H1 (cell line): ENCODE measurements at regions not wholly inside any gene's neighbourhood (a gene's known extent, or its start where the extent isn't known, plus 50 kb on each side); places are given as distances from the start of the nearest gene placed in this dataset.

Source experiments
- CTCF ChIA-PET: fragments of 300-600 bp; sonication (Branson Sonifier 250); formaldehyde crosslinking; loops from one replicate; lab custom pipeline; 2021; ENCODE audit not compliant: partially characterized antibody; lab: Charles Lee
- POLR2A ChIA-PET: fragments of 300-600 bp; sonication (Branson Sonifier 250); formaldehyde crosslinking; loops from one replicate; lab custom pipeline; 2021; ENCODE audit warnings: inconsistent platforms; ENCODE audit not compliant: partially characterized antibody; lab: Charles Lee
- DNase-seq, 2 experiments: peaks; one replicate each; pipeline versions ENCODE4 v3.0.0 to v3.0.0-alpha.2; 2010 to 2022; ENCODE audit warnings: low spot score in 2 of 2, low read depth in 1 of 2, mixed read lengths in 1 of 2
- FAIRE-seq: peaks from 2 replicates; lab custom pipeline; 2011; peaks lifted over from hg19 to GRCh38; lab: Jason Lieb, UNC
- H2AFZ ChIP-seq: 2 replicates; pipeline ENCODE4 v1.8.1; 2012; ENCODE audit warnings: low read length, inconsistent platforms
- H2AK5ac ChIP-seq: 2 replicates; pipeline ENCODE4 v1.6.1; 2013; ENCODE audit warnings: low read depth, low read length
- H2BK120ac ChIP-seq: replicated peaks from 2 replicates; pipeline ENCODE3; 2013; ENCODE audit warnings: low read depth, low read length, inconsistent platforms
- H2BK12ac ChIP-seq: 2 replicates; pipeline ENCODE4 v1.6.1; 2013; ENCODE audit warnings: low read depth, low read length
- H2BK15ac ChIP-seq: 2 replicates; pipeline ENCODE4 v1.6.1; 2013; ENCODE audit warnings: low read length
- H2BK20ac ChIP-seq: 2 replicates; pipeline ENCODE4 v1.6.1; 2013; ENCODE audit warnings: low read length
- H2BK5ac ChIP-seq: 2 replicates; pipeline ENCODE4 v1.6.1; 2013; ENCODE audit warnings: low read depth, low read length
- H3K14ac ChIP-seq: 2 replicates; pipeline ENCODE4 v1.6.1; 2013; ENCODE audit warnings: inconsistent platforms; ENCODE audit not compliant: insufficient read length
- H3K18ac ChIP-seq: 2 replicates; pipeline ENCODE4 v1.6.1; 2013; ENCODE audit warnings: low read length; ENCODE audit errors: extremely low read depth
- H3K23ac ChIP-seq: 2 replicates; pipeline ENCODE4 v1.6.1; 2013; ENCODE audit warnings: inconsistent platforms; ENCODE audit not compliant: insufficient read length
- H3K23me2 ChIP-seq: 2 replicates; pipeline ENCODE4 v1.6.1; 2013; ENCODE audit warnings: low read depth, low read length
- H3K27ac ChIP-seq: 2 replicates; pipeline ENCODE4 v1.6.1; 2011; ENCODE audit warnings: low read depth, low read length, inconsistent platforms
- H3K27me3 ChIP-seq, 4 experiments: replicated peaks in 1 of 4; 1 replicate in 1 of 4; 2 replicates in 3 of 4; pipeline versions ENCODE4 v1.6.1 to v1.8.1; 2011 to 2013; ENCODE audit warnings: low read length in 3 of 4, mild to moderate bottlenecking in 3 of 4, inconsistent platforms in 2 of 4, mixed read lengths in 2 of 4, moderate library complexity in 1 of 4; ENCODE audit not compliant: control insufficient read depth in 3 of 4, insufficient read depth in 3 of 4; ENCODE audit errors: extremely low read depth in 1 of 4
- H3K36me3 ChIP-seq, 4 experiments: 2 replicates each; pipeline versions ENCODE4 v1.6.1 to v1.8.1; 2011 to 2013; ENCODE audit warnings: mild to moderate bottlenecking in 4 of 4, low read length in 3 of 4, moderate library complexity in 2 of 4, control low read depth in 1 of 4, inconsistent platforms in 1 of 4; ENCODE audit not compliant: insufficient read depth in 4 of 4, control insufficient read depth in 2 of 4
- H3K4ac ChIP-seq: replicated peaks from 2 replicates; pipeline ENCODE3; 2013; ENCODE audit warnings: low read length, low read depth, mixed read lengths, inconsistent platforms; ENCODE audit not compliant: insufficient read length
- H3K4me1 ChIP-seq, 4 experiments: replicated peaks in 1 of 4; 1 replicate in 1 of 4; 2 replicates in 3 of 4; pipeline versions ENCODE4 v1.6.1 to v1.8.1; 2011 to 2013; ENCODE audit warnings: low read length in 3 of 4, inconsistent platforms in 2 of 4, mixed read lengths in 1 of 4; ENCODE audit not compliant: insufficient read depth in 4 of 4, control insufficient read depth in 3 of 4
- H3K4me2 ChIP-seq, 2 experiments: 2 replicates each; pipeline versions ENCODE4 v1.6.1 to v1.8.1; 2011 to 2013; ENCODE audit warnings: low read depth in 2 of 2, low read length in 2 of 2, control low read depth in 1 of 2, inconsistent platforms in 1 of 2, mild to moderate bottlenecking in 1 of 2; ENCODE audit not compliant: insufficient read depth in 1 of 2
- H3K4me3 ChIP-seq, 4 experiments: fragments of 200-600, 300-600 bp in 1 of 4; sonication (generic), shearing (Covaris generic), sonication (Bioruptor Twin) in 1 of 4; 2 replicates each; pipeline versions ENCODE4 v1.5.1 to v1.8.1; 2011 to 2016; ENCODE audit warnings: low read length in 4 of 4, low read depth in 3 of 4, control low read depth in 2 of 4, inconsistent platforms in 2 of 4, mild to moderate bottlenecking in 2 of 4, mixed read lengths in 1 of 4, moderate library complexity in 1 of 4; ENCODE audit not compliant: insufficient read depth in 2 of 4; ENCODE audit errors: extremely low read depth in 1 of 4
- H3K56ac ChIP-seq: replicated peaks from 2 replicates; pipeline ENCODE3; 2013; ENCODE audit warnings: low read depth, mild to moderate bottlenecking, mixed read lengths, low read length, inconsistent platforms; ENCODE audit not compliant: insufficient read length
- H3K79me1 ChIP-seq: 2 replicates; pipeline ENCODE4 v1.6.1; 2013; ENCODE audit warnings: low read depth, low read length, control low read depth
- H3K79me2 ChIP-seq, 2 experiments: 2 replicates each; pipeline versions ENCODE4 v1.6.1 to v1.8.1; 2012 to 2013; ENCODE audit warnings: low read length in 2 of 2, mild to moderate bottlenecking in 2 of 2, inconsistent platforms in 1 of 2; ENCODE audit not compliant: insufficient read depth in 2 of 2, control insufficient read depth in 1 of 2
- H3K9ac ChIP-seq, 4 experiments: replicated peaks in 1 of 4; 1 replicate in 1 of 4; 2 replicates in 3 of 4; pipeline versions ENCODE4 v1.6.1 to v1.8.1; 2011 to 2013; ENCODE audit warnings: low read depth in 3 of 4, low read length in 3 of 4, control low read depth in 2 of 4, mild to moderate bottlenecking in 2 of 4, moderate library complexity in 2 of 4, inconsistent platforms in 1 of 4; ENCODE audit errors: extremely low read depth in 1 of 4
- H3K9me3 ChIP-seq, 2 experiments: 2 replicates each; pipeline versions ENCODE4 v1.6.1 to v1.8.1; 2012 to 2013; ENCODE audit warnings: mild to moderate bottlenecking in 2 of 2, moderate library complexity in 2 of 2, control low read depth in 1 of 2, inconsistent platforms in 1 of 2, low read depth in 1 of 2, low read length in 1 of 2, mixed read lengths in 1 of 2; ENCODE audit not compliant: insufficient read depth in 2 of 2
- H4K20me1 ChIP-seq, 2 experiments: replicated peaks in 1 of 2; 2 replicates each; pipeline versions ENCODE3 to v1.8.1; 2011 to 2013; ENCODE audit warnings: inconsistent platforms in 2 of 2, low read length in 2 of 2, mild to moderate bottlenecking in 1 of 2; ENCODE audit not compliant: insufficient read depth in 2 of 2, control insufficient read depth in 1 of 2
- H4K5ac ChIP-seq: 2 replicates; pipeline ENCODE4 v1.6.1; 2013; ENCODE audit warnings: low read length, low read depth, mixed read lengths, inconsistent platforms; ENCODE audit not compliant: insufficient read length
- H4K8ac ChIP-seq: 2 replicates; pipeline ENCODE4 v1.8.0; 2013; ENCODE audit warnings: mild to moderate bottlenecking, moderate library complexity, low read length, inconsistent platforms; ENCODE audit not compliant: insufficient read depth; ENCODE audit errors: extremely low read depth
- H4K91ac ChIP-seq: replicated peaks from 2 replicates; pipeline ENCODE3; 2013; ENCODE audit warnings: low read length, mixed read lengths, inconsistent platforms; ENCODE audit not compliant: insufficient read length
- CBX5 ChIP-seq: fragments of 300-800, 300-1000 bp; sonication (generic); IDR thresholded peaks from 2 replicates; pipeline ENCODE4 v1.7.1; 2016; ENCODE audit warnings: antibody characterized with exemption, low read length, low read depth
- CBX8 ChIP-seq: fragments of 300-800, 300-1000 bp; sonication (generic); IDR thresholded peaks from 2 replicates; pipeline ENCODE4 v1.7.1; 2016; ENCODE audit warnings: low read depth, low read length, borderline replicate concordance
- CEBPB ChIP-seq: IDR thresholded peaks from 2 replicates; pipeline ENCODE4 v1.6.1; 2012; ENCODE audit warnings: low read depth, low read length
- CTBP2 ChIP-seq: IDR thresholded peaks from 2 replicates; pipeline ENCODE4 v1.7.0; 2011; ENCODE audit warnings: borderline replicate concordance, mild to moderate bottlenecking, moderate library complexity, mixed read lengths, low read length; ENCODE audit not compliant: insufficient read depth, insufficient read length
- EGR1 ChIP-seq: IDR thresholded peaks from 2 replicates; pipeline ENCODE4 v1.6.1; 2011; ENCODE audit warnings: low read depth, low read length, borderline replicate concordance
- EZH2 ChIP-seq: fragments of 200-600 bp; sonication (generic); IDR thresholded peaks from 2 replicates; pipeline ENCODE4 v1.7.1; 2012; ENCODE audit warnings: low read depth, mild to moderate bottlenecking, moderate library complexity, low read length, inconsistent platforms; ENCODE audit not compliant: severe bottlenecking
- GTF2F1 ChIP-seq: IDR thresholded peaks from 2 replicates; pipeline ENCODE4 v1.6.1; 2012; ENCODE audit warnings: low read depth, low read length, improper control_type of control experiment, borderline replicate concordance
- KDM1A ChIP-seq: fragments of 200-600, 300-600 bp; sonication (generic); IDR thresholded peaks from 2 replicates; pipeline ENCODE4 v1.7.1; 2016; ENCODE audit warnings: mild to moderate bottlenecking, low read length, borderline replicate concordance
- KDM5A ChIP-seq: fragments of 200-600 bp; IDR thresholded peaks from 2 replicates; pipeline ENCODE4 v1.7.1; 2012; ENCODE audit warnings: mild to moderate bottlenecking, low read length, inconsistent platforms, mixed read lengths
- PHF8 ChIP-seq: fragments of 200-600 bp; sonication (generic); conservative IDR thresholded peaks from 2 replicates; pipeline ENCODE4 v1.7.1; 2012; ENCODE audit warnings: low read depth, mild to moderate bottlenecking, inconsistent platforms, low read length, moderate library complexity
- POU5F1 ChIP-seq: IDR thresholded peaks from 2 replicates; pipeline ENCODE4 v1.6.1; 2011; ENCODE audit warnings: low read depth, mild to moderate bottlenecking, low read length, moderate library complexity
- RXRA ChIP-seq: IDR thresholded peaks from 2 replicates; pipeline ENCODE4 v1.6.1; 2011; ENCODE audit warnings: low read depth, mild to moderate bottlenecking, low read length, moderate library complexity; ENCODE audit not compliant: insufficient read depth
- SRF ChIP-seq: IDR thresholded peaks from 2 replicates; pipeline ENCODE4 v1.6.1; 2011; ENCODE audit warnings: mild to moderate bottlenecking, low read depth, low read length, moderate library complexity
- TAF7 ChIP-seq: optimal IDR thresholded peaks from 2 replicates; pipeline ENCODE3; 2011; ENCODE audit warnings: low read depth, mild to moderate bottlenecking, inconsistent platforms, low read length, moderate library complexity, borderline replicate concordance
- WGBS, 2 experiments: shearing (Covaris generic) in 1 of 2; methylation state at CpG; one replicate each; pipeline versions ENCODE4 v1.1.6 to v1.1.7; 2013 to 2015; ENCODE audit warnings: low lambda C conversion rate in 2 of 2, mixed read lengths in 2 of 2, inconsistent platforms in 1 of 2, low coverage in 1 of 2, missing lambda C conversion rate in 1 of 2; ENCODE audit not compliant: insufficient replicate concordance in 2 of 2, insufficient coverage in 1 of 2, insufficient read length in 1 of 2; ENCODE audit errors: extremely low coverage in 1 of 2, missing lambda C conversion rate in 1 of 2; 5-methylcytosine and 5-hydroxymethylcytosine counted together

DNA sequence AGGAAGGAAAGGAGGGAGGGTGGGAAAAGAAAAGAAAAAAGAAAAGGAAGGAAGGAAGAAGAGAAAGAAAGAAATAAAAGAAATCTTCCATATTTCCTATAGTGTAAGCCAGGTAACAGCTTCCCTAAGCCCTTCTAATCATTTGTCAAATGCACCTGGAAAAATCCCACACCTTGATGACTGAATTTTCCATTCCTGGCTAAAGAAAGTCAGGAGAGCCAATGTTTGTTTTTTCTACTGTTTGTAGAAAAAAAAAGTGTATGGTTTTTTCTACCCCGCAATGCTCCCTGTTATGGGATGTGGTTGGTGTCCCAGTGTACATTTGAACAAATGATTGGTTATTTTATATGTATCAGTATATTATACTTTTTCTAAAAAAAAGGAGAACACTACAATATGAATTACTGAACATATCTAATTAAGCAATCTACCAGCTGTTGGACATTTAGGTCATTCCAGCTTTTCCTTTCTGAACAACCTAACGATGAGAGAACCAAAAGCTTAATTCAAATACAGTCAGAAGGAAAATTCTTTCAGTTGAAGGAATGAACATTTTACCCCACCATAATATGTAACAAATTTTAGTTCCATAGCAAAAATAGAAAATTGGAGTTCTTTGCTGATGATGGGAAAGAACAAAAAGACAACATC lies 355.0 kb downstream of the SETD4 start:
- Histone ChIP-seq H3K4me1 (no peaks in the 10 kb centered on the region), H3K23ac (no peak overlapping the region), H2AK5ac (no peak overlapping the region), H4K91ac (no peak overlapping the region), H2AFZ (no peak overlapping the region), H2BK15ac (no peak overlapping the region), H2BK5ac (no peak overlapping the region), H3K14ac (no peak overlapping the region), H3K56ac (no peak overlapping the region), H2BK12ac (no peak overlapping the region), H2BK20ac (no peak overlapping the region), H3K27ac (no peak overlapping the region), H4K8ac (no peak overlapping the region), H3K4me3 (no peak overlapping the region), H3K36me3 (no peaks in the 10 kb centered on the region), H3K27me3 (no peaks in the 10 kb centered on the region), H4K5ac (no peak overlapping the region), H2BK120ac (no peak overlapping the region), H3K79me1 (no peaks in the 10 kb centered on the region), H3K4me2 (no peak overlapping the region), H3K9ac (no peak overlapping the region), H3K4ac (no peak overlapping the region), H3K9me3 (no peaks in the 10 kb centered on the region), H3K79me2 (no peaks in the 10 kb centered on the region), H4K20me1 (no peaks in the 10 kb centered on the region), H3K18ac (no peak overlapping the region), H3K23me2 (no peaks in the 10 kb centered on the region)
- FAIRE-seq, result no peak
- whole genome bisulfite sequencing, 2 experiments, result 93% methylated on average over 2 of the region's 2 CpGs; no CpG with 5 or more reads in 1 of the 2 experiments
- ChIA-PET POLR2A (no interaction called here), CTCF (no interaction called here)
- no peak for DNase-seq
- no peak for TF ChIP-seq KDM5A
- no peak for TF ChIP-seq PHF8
- no peak for TF ChIP-seq CBX5
- TF ChIP-seq RXRA, result no peak
- TF ChIP-seq EGR1, result no peak
- TF ChIP-seq SRF, result no peak
- no peak for TF ChIP-seq CTBP2
- no peak for TF ChIP-seq GTF2F1
- TF ChIP-seq TAF7, result no peak
- no peak for TF ChIP-seq CEBPB
- no peak for TF ChIP-seq KDM1A
- TF ChIP-seq EZH2, result no peak
- TF ChIP-seq CBX8, result no peak
- no peak for TF ChIP-seq POU5F1
